ELR (cell line): ENCODE measurements at regions not wholly inside any gene's neighbourhood (a gene's known extent, or its start where the extent isn't known, plus 50 kb on each side); places are given as distances from the start of the nearest gene placed in this dataset.
"Not testable (repeated sequence)": the region's sequence is repeated elsewhere in the genome, so short reads cannot be mapped to it uniquely, and the experiment has no call there.

ENCODE experiments used
- DNase-seq: peaks from one replicate; pipeline ENCODE4 v3.0.0-alpha.2; 2015; ENCODE audit warnings: low read depth

DNA sequence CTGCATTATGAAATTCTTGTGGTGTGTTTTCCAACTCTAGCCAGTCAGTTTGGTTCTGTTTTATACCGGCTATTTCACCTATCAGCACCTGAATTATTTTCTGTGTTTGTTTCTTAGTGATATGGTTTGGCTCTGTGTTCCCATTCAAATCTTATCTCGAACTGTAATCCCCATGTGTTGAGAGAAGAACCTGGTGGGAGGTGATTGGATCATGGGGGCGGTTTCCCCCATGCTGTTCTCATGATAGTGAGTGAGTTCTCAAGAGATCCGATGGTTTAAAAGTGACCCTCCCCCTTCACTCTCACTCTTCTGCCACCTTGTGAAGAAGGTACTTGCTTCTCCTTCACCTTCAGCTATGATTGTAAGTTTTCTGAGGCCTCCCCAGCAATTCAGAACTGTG, 1006.2 kb upstream of the FOXG1 start:
- DNase-seq, result not testable (repeated sequence)

DNA sequence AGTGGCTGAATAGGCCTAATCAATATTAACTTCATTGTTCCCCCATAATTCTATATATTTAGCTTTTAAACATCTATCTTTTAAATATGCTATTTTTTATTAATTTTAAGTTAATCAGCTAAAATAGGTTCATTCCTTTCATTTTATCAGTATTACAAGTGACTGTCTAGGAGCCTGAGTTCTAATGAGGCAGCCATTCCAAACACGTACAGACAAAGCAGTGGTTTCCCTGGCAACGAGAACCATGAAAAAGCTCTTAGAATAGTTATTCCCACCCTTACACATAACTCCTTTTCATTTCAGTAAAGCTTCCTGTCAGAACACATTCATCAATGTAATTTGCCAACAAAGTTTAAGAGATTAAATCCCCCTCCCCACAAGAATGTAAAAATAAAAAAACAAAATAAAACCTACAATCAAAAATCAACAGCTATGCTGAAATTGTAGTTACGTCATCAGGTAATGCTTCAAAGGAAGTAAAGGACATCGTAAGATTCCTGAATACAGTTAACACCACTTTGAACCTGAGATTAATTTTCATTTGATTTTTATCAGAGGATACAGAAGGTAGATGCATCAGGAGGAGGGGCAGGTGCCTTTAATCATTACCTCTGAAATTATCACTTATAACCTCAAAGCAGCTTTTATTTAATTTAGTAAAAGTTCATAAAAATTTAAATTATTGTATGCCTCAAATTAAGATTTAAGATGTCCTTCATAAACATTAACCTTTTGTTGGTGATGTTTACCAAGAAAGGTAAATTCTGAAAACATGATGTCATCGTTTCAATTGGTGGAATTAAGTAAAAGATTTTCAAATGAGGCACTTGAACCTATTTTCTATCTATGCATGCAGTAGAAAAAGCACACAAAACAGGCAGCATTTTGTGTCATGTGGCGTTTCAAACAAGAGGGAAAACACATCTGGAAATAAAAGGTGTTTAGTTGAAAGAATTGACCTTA, 967.2 kb upstream of the FOXG1 start:
- DNase-seq, result not testable (repeated sequence)

DNA sequence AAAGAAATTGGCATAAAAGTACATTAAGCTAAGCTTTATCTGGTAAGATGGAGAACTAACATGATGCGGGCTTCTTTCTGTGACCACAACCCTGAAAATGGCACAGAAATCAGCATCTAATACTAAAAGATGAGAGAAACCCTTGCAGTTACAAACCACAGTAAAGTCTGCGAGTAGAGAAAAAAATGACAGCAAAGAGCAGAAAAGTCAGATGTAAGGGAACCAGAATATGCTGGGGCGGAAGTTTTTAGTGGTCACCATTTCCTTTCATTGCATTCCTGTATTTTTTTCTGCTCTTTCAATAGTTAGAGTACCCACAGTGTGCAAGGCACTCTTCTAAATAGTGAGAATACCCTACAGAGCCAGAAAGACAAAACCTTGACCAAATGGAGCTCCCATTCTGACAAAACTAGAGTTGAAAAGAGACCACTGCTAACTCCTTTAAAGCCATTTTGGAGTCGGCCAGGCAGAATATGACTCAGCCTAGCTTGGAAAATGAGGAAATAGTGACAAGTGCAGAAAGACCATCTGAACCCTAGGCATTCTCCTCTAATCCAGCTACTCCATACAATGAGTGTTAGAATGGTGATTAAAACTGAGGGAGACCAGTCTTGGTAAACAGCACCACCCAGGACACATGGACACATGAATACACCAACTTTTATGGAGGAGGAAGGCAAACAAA, 948.7 kb upstream of the FOXG1 start:
- not testable (repeated sequence) for DNase-seq

DNA sequence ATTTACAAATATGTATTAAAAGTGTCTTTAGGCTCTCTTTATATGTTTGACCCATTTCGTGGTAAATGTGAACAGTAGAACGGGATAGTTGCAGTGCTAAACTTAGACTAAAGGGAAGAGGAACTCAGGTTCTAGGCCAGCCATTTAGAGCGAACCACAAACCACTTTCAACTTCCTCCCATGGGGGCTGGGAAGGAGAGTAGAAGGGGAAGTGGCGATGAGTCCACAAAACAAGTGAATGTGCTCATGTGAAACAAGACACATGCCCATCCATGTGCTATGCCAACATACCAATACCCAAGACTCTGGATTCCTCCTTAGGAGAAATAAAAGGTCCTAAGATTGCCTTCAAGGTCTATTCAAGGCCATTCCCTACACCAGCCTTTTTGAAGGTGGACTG, 940.4 kb upstream of the FOXG1 start:
- DNase-seq, result not testable (repeated sequence)

DNA sequence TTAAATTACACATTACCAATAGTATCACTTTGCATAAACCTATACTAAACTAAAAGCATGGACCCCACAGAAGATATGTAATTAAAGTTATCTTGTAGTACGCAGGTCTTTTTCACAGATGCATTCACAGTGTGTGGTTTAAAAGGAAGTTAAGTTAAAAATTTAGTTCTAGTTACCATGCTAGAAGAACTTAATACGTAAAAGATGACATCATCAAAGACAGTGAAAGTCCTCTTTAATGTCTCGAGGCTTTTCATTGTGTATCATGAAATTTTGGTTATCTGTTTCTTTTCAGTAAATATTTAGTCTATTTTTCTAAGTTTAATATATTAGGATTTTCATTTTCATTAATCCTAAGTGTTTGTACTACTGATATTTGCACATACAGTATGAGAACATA, 934.6 kb upstream of the FOXG1 start:
- not testable (repeated sequence) for DNase-seq

DNA sequence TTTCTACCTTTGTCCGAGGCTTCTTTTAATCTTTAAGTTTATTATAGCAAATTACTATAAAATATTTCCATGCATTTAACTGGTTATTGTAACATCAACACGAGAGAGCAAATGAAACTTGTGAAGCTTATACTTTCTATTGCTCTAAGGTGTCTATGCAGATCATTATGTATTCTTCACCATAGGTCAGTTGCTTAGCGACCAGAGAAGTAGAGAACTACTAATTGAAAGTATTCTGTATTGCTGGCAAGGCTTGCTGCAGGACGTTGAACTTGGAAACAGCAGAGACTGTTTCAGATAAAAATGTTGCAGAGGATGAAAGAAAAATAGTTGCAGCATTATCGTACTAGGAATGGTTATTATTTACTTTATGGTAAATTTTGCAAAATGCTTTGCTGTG, 933.6 kb upstream of the FOXG1 start:
- DNase-seq, result not testable (repeated sequence)

DNA sequence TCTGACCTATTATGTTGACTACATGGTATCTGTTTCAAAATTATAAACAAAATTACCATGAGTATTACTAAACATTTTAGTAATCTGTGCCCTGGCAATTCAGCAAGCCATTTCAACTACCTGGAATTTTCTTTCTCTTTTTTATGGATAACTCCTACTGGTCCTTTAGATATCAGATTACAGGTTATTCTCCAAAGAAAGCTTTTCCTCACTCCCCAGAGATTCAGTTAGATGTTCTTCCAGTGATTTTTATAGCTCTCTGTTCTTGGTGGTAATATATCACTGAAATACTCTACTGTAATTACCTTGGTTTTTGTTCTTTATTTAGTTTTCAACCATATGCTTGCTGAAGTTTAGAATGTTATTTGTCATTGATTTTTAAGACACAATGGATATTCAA, 930.2 kb upstream of the FOXG1 start:
- no peak for DNase-seq

DNA sequence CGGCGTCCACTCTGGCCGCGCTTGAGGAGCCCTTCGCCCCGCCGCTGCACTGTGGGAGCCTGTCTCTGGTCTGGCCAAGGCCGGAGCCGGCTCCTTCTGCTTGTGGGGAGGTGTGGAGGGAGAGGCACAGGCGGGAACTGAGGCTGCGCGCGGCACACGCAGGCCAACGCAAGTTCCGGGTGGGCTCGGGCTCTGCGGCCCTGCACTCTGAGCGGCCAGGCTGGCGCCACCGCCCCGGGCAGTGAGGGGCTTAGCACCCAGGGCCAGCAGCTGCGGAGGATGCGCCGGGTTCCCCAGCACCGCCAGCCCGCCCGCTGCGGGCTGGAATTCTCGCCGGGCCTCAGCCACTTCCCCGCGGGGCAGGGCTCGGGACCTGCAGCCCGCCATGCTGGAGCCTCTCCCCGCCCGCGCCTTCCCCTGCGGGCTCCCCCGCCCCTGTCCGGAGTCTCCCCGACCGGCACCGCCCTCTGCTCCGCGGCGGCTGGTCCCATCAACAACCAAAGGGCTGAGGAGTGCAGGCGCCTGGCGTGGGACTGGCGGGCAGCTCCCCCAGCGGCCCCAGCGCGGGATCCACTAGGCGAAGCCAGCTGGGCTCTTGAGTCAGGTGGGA, 921.2 kb upstream of the FOXG1 start:
- DNase-seq, result no peak

DNA sequence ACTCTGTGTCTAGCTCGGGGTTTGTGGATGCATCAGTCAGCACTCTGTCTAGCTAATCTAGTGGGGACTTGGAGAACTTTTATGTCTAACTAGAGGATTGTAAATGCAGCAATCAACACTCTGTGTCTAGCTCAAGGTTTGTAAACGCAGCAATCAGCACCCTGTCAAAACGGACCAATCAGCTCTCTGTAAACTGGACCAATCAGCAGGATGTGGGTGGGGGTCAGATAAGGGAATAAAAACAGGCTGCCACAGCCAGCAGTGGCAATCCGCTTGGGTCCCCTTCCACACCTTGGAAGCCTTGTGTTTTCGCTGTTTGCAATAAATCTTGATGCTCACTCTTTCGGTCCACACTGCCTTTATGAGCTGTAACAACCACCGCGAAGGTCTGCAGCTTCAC, 920.7 kb upstream of the FOXG1 start:
- DNase-seq, result no peak

DNA sequence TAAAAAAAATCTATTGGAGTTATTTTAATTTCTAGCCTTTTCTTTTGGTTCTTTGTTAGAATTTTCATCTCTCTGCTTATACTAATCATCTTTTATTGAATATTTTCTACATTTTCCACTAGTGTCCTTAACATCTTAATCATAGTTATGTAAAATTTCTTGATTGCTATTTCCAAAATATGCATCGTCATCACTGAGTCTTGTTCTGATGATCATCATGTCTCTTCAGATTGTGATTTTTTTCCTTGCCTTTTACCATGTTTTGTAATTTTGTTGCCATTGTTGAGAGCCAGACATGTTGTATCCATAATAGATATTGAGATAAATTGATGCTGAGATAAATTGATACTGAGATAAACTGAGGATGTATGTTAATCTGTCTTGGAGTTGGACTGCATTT, 919.1 kb upstream of the FOXG1 start:
- not testable (repeated sequence) for DNase-seq

DNA sequence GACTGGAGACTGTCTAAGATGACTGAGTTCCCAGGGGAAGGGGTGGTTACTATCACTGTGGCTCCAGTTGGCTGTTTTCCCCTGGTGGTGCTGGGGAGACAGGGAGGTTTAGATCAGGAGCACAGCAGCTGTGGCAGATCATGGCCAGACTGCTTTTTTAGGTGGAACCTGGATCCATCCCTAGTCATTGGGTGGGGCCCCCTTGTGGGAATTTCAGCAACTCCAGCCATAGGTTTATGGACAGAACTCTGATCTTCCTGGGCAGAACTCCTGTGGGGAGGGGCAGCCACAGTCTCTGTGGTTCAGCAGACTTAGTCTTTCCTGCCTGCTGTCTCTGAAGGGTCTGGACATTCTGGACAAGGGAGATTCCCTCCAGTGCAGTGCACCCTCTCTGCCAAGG, 917.4 kb upstream of the FOXG1 start:
- not testable (repeated sequence) for DNase-seq

DNA sequence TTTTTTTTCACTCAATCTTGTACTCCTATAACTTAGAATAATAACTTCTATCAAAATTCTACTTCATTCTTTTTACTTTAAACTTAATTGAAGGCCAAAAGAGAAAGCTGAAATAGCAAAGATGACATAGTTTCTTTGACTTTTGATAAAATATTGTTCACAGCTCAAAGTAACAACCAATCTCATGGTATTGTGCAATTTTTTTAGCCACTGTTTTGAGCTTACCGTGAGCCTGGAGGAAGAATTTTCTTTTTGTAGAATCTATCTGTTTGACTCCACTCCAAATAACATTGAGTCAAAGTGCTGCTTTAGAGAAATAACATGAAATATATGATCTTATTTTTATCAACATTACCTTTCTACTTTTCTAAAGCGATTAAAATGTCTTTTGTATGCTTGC, 903.9 kb upstream of the FOXG1 start:
- no peak for DNase-seq

DNA sequence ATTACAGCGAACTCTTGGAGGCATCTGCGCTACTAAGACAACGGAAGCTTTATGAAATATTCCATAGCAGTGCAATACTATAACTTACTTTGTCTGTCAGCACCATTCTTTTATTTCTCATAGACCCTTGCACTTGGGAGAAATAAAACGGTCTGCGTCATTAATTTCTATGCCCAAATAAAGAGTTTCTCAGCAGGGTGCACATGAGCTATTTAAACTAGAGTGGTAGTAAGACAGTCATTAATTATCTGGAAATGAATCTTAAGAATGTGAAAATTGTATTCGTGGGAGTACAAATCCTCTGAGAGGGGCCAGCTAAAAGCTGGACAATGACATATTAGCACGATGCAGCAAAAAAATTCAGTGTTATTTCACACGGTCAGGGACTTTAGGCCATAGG, 903.4 kb upstream of the FOXG1 start:
- DNase-seq, result no peak

DNA sequence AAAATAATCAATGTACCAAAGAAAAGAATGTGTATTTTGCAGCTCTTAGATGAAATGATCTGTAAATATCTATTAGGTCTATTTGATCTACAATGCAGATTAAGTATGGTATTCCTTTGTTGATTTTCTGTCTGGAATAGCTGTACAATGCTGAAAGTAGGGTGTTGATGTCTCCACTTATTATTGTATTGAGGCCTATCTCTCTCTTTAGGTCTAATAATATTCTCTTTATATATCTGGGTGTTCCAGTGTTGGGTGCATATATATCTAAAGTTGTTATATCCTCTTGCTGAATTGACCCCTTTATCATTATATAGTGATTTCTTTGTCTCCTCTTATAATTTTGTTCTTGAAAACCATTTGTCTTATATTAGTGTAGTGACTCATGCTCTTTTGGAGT, 885.5 kb upstream of the FOXG1 start:
- DNase-seq, result no peak

DNA sequence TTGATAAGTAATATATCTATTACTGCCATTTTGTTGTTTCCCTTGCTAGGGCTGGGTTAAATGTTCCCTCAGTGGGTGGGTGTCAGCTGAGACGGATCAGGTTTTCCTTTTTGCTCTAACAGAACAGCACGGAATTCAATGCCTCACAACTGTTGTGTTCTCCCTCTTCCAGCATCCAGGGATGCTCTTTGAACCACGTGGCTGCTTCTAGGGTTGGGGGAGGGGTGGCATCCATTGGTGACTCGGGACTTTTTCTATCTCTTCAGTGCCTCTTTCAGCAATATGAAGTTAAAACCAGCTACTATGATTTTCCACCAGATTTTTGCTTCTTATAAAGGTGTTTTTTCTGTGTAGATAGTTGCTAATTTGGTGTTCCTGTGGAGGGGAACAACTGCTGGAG, 884.9 kb upstream of the FOXG1 start:
- no peak for DNase-seq

DNA sequence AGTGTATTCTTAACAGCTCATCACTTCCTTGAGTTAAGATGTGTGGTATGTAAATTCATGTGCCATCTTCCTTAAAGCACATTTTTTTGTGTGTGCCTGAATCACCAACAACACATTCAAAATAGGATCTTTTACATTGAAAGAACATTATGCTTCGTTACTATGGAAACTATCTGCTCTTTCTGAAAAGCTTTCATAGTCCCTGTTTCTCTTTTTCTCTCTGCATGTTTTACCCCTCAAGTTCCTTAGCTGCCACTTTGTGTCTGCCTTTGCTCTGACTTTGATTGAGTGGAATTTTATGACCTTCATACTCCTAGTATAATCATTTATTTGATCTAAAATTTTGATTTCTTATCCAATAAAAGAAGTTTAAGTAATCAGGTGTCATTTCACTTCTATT, 880.3 kb upstream of the FOXG1 start:
- no peak for DNase-seq

DNA sequence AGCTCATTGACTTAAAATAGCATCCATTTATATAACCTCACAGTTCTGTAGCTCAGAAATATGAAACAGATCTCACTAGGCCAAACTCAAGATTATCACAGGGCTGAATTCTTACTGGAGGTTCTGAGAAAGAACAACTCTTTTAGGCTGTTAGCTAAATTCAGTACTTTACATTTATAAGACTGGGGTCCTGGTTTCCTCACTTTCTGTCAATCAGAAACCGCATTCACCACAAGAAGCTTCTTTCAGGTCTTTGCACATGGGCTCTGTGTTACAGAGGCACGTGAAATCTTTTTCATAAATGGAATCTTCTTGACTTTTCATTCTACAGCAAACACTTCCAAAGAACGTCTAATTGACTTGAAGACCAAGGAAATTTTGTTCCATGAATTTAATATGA, 876.3 kb upstream of the FOXG1 start:
- DNase-seq, result no peak

DNA sequence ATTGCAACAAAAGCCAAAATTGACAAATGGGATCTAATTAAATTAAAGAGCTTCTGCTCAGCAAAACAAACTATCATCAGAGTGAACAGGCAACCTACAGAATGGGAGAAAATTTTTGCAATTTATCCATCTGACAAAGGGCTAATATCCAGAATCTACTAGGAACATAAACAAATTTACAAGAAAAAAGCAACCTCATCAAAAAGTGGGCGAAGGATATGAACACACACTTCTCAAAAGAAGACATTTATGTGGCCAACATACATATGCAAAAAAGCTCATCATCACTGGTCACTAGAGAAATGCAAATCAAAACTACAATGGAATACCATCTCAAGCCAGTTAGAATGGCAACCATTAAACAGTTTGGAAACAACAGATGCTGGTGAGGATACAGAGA, 858.1 kb upstream of the FOXG1 start:
- not testable (repeated sequence) for DNase-seq

DNA sequence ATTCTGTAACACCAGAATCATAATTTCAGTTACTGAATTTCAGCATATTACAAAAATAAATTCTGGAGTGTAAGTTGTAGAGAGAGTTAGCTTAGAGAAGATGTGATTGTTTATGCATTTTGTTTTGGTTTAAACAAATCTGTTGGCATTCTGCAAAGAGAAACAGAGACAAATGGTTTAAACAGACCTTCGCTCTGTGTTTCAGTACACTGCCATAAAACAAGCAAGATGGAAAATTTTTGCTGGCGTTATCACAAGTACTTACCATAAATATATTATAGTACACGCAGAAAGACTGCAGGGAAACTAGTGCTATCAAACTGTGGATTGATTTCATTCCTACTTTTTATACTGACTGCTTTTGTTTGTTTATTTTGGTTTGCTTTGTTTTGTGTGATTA, 850.3 kb upstream of the FOXG1 start:
- DNase-seq, result peak; percentile 3

DNA sequence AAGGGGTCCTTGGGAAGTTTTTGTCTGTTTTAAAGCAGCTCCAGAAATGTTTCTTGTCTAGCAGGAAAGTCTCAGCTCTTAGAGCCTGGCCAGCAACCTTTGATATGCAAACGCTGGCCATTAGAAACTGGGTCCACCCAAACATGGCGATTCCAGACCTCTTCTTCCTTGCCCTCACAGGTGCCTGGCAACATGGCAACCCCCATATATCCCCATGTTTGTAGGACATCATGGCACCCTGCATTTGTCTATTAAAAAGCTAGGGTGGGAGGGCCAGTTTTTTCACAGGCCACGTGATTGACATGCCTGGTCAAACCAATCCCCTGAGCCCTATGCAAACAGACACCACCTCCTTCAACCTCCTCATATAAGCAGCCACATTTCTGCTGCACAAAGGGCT, 848.7 kb upstream of the FOXG1 start:
- no peak for DNase-seq

DNA sequence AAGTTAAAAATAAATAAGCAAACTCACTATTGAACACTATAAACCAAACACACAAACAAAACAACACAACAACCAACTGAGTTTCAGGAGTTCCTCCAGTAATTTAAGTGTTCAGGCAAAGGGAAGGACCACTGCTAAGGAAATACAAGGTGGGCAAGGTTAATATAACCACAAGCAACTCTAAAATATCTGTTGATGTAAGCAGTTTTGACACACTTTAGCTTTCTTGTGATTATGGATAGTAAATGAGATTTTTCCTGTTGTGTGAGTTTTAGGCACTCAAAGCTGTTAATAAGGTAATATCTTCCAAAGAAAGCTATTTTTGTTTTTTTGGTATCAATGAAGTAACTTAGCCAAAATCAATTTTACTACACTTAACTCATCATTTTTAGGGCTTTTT, 839.1 kb upstream of the FOXG1 start:
- DNase-seq, result no peak

DNA sequence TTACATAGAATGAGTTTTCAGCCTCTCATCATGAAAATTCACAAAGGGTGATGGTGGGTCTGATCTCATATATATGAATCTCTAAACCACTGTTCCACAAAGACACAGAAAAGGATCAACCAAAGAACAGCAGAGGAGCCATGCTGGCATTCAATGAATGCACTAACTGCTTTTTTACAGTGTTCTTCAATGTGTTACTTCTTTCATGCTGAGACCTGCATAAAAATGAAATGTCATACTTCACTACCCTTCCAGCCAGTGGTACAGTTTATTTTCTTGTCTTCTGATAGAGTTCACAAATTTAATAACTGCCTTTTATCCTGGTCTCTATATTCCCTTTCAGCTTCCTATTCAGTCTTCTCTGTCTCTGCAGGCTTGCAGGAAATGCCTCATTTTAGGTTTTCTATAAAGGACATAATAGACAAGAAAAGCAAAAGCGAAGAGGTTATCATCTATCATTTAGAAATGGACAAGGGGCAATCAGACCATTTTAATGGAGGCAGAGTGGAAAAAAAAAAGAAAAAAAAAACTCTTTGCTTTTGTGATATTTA, 836.7 kb upstream of the FOXG1 start:
- no peak for DNase-seq

DNA sequence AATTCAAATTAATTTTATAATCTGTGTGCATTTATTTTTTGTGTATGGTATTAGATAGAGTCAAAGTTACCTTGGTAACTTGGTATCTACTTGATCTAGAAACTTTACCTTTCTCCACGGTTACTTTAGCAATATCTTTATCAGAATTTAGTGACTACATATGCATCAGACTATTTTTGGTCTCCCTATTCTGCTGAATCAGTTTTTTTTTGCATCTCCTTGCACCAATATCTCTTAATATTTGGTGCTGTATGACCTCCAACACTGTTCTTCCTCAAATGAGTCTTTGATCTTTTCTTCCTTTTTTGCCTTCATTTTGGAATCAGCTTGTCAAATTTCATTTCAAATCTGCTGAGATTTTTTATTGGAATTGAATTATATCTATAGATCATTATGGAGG, 828.2 kb upstream of the FOXG1 start:
- DNase-seq, result no peak
